NCI-H146 (cell line): ENCODE measurements at regions not wholly inside any gene's neighbourhood (a gene's known extent, or its start where the extent isn't known, plus 50 kb on each side); places are given as distances from the start of the nearest gene placed in this dataset.

Source experiments
- DNase-seq: peaks from one replicate; lab custom pipeline; 2025; lab: John Stamatoyannopoulos, UW

DNA sequence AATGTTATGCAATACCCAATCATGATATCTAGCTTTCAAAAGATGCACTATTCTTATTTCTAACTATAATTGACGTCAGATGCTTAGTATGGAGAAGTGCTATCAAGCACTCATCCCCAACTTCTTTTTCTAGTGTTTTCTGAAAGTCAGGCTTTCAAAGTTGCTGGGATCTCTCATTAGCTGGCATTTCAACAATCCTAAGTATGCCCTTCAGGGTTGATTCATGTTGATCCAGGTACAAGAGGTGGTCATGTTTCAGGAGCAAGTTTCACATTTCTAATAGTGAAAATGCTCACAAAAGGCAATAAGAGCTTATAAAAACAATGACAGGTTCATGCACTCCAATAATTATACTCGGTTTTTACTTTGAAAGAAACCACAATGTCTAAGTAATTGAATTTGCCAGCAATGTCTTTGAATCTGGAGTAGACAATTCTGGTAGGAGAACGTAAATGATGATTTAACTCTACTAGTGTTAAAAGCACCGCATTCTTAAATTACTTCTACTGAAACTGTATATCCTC, 193.7 kb upstream of the KHDRBS2 start:
- DNase-seq, result no peak

DNA sequence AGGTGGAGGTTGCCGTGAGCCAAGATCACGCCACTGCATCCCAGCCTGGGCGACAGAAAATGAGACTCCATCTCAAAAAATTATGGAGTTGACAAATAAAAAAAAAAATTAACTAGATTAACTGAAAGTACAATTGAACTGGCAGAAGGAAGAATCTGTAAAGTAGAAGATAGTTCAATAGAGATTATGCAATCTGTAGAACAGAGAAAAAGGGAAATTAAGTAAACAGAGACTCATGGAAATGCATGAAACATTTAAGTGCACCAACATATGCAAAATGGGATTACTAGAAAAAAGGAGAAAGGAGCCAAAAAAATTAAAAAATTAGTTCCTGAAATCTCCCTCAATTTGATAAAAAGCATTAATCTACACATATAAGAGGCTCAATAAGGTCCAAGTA, 188.8 kb upstream of the KHDRBS2 start:
- no peak for DNase-seq

DNA sequence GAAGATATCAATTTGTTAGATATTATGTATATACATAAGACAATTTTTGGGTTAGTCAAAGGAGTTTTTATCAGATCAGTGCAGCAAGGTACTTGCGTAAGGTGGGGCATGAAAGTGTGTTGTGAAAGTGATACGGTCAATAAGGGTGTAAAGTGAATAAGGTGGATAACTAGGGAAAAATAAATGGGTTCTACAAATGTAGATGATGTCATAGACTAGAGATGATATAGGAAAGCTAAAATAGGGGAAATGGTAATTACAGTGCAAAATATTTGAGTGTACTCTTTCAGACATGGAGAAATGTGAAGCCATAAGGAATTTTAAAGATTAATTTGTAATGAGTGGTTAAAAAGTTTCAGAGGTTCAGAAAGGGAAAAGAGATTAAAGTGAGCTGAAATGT, 180.6 kb upstream of the KHDRBS2 start:
- no peak for DNase-seq

DNA sequence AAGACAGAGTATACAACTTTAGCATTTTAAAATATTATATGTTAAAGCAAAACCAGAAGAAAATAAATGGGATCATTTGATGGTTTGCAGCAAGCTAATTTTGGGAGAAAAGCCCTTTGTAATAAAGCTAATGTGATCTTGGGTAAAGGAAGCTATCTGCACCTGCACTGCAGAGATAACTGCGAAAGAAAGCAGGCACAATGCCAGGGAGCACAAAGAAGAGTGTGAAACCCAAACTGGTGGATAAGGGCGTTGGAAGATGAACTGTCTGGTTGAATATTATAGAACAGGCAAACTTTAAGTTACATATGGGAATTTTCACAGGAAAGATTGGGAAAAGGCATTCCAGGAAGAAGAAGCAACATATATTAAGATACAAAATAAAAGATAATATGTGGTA, 179.2 kb upstream of the KHDRBS2 start:
- no peak for DNase-seq

DNA sequence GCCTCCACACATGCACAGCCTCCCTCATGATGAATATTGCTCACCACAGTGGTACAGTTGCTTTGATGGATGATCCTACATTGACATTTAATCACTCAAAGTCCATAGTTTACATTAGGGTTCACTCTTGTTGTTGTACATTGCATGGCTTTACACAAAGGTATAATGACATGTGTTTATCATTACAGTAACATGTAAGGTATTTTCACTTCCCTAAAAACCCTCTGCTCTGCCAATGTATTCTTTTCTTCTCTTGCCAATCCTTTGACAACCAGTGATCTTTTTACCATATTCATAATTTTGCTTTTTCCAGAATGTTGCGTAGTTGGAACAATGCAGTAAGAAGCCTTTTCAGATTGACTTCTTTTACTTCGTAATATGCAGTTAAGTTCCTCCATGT, 166.6 kb upstream of the KHDRBS2 start:
- no peak for DNase-seq

DNA sequence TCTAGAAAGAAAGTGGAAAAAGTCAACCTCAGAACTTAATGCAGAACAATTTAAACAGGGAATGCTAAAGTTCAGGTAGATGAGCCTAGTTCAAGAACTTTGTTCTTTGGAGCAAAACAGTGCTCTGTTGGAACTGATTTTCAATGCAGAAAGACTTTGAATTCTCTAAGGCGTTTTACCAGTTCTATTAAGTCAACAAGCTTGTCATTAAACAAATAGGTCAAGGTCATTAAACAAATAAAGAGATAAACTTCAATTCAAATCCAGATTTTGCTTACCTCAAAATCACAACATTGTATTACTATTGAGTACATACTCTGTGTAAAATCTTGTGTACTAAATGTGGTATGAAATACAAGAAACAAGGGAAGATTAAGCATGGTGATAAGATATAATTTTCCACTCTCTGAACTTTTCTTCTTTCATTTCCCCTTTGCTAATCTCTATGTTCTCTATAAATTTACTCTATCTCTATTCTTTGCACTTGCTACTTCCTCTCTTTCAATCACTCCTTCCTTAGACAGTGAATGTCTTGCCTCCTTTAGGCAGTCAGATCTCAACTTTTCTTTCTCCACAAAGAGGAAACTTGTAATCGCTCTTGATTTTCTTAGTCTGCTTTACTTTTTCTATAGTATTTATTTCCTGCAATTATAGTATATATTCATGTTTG, 160.8 kb upstream of the KHDRBS2 start:
- DNase-seq, result no peak

DNA sequence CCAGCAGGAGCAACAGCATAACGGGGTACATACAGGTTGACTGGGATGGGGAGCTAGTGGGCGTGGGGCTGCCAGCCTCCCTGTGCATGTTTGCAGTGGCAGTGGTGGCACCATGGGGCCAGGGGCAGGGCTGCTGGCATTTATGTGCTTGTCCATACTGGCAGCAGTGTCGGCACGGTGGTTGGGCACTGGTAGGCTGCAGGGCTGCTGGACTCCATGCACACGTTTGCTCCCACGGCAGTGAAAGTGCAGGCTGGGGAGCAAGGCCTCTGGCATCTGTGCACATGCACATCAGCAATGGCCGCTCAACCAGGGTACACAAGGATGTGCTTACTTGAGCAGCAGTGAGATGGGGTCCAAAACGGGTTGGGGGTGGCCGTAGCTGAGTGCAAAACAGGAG, 159.5 kb upstream of the KHDRBS2 start:
- no peak for DNase-seq

DNA sequence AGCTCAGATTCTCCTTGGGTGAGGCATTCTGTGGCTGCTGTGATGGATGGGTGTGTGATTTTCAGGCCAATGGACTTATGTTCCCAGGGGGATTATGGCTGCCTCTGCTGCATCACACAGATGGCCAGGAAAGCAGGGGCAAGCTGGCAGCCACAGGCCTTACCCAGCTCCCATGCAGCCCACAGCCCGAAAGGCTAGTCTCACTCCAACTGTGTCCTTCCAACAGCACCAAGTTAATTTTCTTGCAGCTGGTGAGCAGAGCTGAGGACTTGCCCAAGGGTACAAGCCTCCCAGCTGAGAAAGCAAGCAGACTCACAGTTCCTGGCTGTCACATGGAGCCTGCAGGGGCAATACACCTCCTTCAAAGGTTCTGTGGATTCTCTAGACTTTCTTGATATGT, 155.2 kb upstream of the KHDRBS2 start:
- DNase-seq, result no peak

DNA sequence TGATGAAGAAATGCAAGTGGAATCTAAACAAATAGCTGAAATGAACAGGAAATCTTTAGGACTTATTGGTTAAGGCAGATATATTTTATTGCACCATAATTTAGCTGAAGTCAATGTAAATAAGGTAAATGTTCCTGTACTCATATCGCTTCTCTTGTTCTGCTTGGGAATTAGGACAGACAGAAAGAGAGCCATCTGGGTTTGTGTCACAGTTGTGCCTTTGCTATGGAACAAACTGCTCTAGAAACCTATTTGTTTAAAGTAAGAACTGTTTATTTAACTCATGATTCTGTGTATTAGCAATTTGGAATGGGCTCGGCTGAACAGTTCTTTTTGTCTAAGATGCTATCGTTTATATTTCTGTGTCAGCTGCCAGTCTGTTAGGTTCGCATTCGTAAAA, 143.8 kb upstream of the KHDRBS2 start:
- no peak for DNase-seq

DNA sequence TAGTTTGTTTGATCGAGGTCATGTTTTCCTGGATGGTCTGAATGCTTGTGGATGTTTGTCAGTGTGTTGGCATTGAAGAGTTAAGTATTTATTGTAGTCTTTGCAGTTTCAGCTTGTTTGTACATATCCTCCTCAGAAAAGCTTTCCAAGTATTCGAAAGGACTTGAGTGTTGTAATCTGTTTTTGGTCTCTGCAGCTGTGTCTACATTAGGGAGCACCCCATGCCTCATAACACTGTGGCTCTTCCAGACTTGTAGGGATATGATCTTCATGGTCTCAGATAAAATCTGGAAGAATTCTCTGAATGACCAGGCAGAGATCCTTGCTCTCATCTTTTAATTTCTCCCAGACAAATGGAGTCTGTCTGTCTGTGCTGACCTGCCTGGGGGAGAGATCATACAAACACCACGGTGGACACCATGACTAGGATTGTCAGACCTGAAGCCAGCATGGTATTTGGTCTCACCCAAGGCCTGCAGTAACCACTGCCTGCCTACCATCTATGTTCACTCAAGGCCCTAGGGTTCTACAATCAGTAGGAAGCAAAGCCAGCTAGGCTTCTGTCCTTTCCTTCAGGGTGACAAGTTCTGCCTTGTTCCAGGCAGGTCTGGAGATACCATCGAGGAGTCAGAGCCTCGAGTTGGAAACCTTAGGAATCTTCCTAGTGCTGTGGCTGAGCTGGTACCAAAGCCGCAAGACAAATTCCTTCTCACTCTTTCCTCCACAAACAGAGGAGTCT, 114.7 kb upstream of the KHDRBS2 start:
- no peak for DNase-seq

DNA sequence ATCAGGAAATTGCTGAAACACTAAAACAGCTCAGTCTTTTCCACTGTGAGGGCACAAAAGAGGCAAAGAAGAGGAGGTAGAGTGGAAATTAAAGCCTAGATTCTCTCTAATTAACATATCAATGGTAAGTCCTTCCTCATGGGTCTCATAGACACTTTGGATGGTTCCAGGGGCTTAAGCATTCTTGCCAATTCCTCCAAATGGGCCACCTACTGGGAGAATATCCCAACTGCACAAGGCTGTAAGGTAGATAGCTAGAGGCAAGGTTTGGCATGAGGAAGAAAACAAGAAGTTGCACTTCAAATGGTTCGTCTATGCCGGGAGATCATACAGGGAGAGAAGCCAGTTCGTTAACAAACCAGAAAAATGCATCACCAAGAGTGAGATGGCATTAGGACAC, 107.6 kb upstream of the KHDRBS2 start:
- DNase-seq, result no peak

DNA sequence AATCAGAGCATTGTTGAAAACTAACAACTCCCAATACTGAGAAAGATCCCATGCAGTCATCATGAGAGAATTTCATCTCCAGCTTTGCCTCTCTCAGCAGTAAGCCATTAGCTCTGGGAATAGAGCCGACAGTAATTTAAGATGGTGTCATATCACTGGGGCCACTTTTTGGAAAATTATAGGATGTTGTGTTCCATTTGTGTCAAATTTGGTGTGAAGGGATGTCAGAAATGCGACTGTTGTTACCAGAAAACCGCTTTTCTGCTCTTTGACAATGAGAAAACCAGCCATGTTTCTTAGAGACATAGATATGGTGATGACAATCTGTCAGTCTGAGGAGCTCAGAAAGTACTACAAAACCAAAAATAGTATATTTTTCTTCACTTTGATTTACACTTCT, 106.3 kb upstream of the KHDRBS2 start:
- DNase-seq, result no peak

DNA sequence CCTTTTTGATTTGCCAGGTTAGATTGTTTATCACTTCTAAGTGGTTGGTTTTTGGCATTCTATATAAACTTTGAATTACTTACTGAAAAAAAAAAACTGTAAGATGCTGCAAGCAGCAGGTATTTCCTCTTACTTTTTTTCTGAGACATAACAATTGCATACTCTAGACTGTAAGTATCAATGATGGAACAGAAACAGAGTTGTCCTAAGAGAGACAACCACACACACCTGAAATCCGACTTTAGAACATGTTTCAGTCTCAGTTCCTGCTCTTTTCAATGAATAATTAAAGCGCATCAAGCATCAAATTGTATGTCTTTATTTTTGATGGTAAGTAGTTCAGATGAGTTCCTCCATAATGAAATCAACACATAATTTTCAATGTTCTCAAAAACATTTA, 105.3 kb upstream of the KHDRBS2 start:
- DNase-seq, result no peak

DNA sequence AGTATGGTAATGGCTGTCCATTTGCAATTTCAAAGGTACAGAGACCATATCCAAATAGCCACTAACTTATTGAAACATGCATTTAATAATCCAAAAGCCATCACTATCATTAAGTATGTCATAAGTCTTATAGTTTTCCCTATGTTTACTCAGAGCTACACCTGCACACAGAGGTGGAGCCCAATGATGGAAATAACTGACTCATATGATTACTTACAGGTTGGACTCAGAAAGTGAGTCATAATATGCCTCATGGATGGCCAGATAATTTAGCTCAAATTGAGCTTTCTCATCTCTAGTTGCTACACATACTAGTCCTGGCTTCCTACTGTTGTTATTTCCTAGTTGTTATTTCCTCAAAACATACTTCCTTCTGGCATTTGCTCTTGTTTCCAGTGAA, 104.4 kb upstream of the KHDRBS2 start:
- no peak for DNase-seq

DNA sequence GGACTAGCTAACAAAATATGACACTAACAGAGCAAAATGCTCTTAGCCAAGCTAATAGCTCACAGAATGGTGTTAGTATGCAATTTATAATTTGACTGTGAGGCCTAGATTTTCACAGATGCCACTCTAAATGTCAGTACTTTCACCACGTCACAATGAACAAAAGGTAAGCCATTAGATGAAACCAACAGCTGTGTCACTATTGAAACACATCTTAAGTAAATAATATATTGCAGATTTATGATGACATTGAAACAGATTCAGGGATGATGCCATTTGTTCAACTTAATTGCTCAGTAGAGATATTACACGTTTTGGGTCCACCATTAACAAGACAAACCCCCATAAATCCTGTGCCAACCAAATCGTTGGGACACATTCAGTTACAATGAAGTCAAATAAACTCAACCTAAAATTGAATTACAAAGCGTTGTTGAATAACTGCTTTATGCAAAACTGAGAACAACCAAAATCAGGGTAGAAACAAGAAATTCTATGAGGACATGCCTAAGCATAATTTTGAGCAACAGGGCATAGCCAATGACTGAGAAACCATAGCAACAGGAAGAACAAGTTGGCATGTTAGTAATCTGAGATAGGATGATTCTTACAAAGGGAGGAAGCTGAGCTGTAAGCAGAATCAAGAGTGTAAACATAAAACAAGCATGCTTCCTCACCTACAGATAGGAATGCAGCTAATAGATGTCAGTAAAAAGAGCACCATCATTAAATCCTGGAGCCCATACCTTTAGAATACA, 85.6 kb upstream of the KHDRBS2 start:
- peak; percentile 31 for DNase-seq

DNA sequence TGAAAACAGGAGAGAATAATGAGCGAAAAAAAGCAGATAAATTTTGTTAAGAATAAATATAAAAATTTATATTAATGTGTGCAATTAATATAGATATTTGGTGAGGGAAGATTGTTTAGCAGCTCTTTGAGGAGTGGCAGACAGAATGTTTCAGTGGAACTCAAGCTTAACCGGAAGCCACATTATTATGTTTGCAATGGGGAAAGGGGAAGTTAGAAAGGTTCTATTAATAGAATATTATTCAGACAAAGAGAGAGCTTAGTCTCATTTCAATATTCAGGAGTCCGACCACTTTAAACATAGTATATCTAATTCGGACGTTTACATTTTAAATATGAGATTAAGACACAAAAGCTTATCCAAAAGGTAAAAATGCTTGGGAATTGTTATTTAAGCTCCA, 81.6 kb upstream of the KHDRBS2 start:
- DNase-seq, result no peak

DNA sequence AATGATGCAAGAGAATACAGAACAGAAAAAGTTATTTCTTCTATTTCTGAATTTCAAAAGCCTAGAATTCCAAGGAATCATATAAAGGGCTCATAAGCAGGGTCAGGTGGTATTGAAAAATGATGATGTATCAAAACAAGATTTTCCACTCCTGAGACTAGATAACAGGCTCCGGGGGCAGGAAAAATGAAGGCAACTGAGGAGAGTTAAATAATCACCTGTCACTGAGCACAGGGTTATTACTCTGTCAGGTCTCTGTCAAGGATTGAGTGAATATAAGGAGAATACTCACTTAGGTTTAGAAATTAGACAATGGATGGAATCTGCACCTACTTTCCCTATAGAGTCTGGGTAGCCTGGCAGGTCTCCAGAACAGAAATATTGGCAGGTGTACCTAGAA, 76.1 kb upstream of the KHDRBS2 start:
- DNase-seq, result no peak

DNA sequence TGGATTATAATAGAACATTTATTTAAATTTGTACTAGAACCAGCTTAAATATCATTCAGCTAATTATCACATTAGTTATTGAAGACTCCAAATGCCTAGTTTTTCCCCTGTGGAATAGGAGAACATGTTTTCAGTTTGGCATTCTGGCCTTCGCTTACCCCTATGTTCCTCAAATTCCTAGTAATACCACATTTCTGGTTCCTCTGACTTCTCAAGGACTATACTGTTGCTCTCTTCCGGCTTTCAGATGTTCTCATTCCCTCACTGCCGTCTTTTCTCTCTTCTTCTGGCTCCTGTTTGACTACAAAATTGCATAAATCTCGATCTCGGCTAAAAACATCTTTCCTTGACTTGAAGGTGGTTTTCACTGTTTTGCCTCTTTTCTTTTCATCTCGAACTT, 71.8 kb upstream of the KHDRBS2 start:
- no peak for DNase-seq

DNA sequence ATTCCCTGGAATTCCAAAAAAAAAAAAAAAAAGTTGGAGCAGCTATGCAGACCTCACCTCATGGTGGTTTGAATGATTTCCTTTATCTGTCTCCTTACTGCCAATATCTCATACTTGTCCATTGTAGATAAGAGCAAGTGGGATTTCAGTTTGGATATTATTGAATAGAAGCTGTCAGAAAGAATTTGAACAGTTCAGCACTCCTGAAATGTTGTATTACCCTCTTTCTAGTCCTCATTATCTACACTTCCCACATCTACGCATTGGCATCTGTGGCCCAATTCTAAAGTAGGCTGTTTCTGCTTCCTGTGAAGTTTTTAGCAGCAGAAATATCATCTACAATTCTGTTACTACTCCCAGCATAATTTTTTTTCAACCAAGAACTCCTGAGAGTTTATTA, 68.2 kb upstream of the KHDRBS2 start:
- DNase-seq, result no peak

DNA sequence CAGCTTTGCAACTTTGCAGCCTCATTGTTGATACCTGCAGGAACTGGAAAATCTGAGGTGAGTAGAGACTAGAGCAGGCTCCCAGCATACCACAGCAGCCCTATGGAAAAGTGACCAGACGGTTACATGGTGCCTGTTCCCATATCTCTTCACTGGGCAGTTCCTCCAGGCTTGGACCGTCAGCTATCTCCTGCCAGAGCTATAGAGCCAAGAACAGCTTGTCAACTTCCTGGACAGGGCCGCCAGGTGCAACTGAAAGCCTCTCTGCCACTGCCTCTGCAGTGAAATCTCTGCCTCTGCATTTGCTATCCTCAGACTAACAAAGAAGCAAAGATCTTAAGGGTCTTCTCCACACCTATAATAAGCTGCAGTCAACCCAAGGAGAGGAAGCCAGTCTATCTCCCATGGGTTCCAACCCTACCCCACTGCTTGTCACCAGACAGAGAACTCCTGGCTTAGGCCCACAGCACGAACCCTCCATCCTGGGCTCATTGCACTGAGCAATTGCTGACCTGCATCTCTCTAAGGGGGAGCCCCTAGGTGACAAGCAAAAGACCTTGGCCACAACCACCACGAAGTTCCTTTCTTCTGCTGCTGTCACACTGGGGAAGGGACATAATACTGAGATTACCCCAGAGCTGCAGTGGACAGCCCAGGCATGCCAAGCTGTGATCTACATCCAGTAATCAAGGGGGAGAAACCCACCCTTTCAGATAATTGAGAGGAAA, 60.1 kb upstream of the KHDRBS2 start:
- DNase-seq, result no peak

DNA sequence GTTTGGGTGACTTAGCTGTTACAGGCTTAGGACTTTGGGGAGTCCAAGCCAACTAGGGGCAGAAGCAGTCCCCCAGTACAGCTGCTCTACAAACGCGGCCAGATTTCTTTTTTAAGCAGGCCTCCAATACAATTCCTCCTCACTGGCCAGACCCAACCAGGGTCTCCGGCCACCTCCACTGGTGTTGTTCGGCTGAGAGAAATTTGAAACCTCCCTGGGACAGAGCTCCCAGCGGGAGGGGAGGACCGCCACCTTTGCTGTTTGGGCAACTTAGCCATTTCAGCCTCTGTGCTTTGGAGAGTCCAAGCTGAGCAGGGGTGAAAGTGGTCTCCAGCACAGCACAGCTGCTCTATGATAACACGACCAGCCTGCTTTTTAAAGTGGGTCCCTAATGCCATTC, 59.4 kb upstream of the KHDRBS2 start:
- DNase-seq, result no peak

DNA sequence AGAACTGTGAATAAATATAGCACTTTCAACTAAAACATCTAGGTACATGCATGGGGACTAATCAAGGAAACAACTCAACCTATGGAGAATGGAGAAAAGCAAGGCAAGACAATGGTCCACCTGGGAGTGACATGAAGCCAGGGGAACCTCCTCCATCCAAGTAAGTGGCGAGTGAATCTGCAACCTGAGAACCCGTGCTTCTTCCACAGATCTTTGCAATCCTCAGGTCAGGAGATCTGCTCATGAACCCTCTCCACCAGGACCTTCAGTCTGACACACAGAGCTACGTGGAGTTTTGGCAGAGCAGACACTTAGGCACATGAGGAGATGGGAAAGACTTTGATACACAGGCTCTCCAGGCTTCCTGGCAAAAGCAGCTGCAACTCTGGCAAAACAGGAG, 58.8 kb upstream of the KHDRBS2 start:
- no peak for DNase-seq
